Astrocyte (in vitro differentiated cells and primary cell): ENCODE measurements at regions not wholly inside any gene's neighbourhood (a gene's known extent, or its start where the extent isn't known, plus 50 kb on each side); places are given as distances from the start of the nearest gene placed in this dataset.

ENCODE experiments used
- EZH2 ChIP-seq: IDR thresholded peaks from 2 replicates; pipeline ENCODE4 v1.6.1; 2012; ENCODE audit warnings: mild to moderate bottlenecking, low read length, inconsistent platforms; ENCODE audit not compliant: insufficient read depth
- TF ChIP-seq, protein P1 (sequence below): IDR thresholded peaks from 2 replicates; pipeline ENCODE4 v1.5.1; 2011; ENCODE audit warnings: low read depth, mild to moderate bottlenecking, inconsistent platforms, low read length, moderate library complexity; ENCODE audit not compliant: insufficient read depth

DNA sequence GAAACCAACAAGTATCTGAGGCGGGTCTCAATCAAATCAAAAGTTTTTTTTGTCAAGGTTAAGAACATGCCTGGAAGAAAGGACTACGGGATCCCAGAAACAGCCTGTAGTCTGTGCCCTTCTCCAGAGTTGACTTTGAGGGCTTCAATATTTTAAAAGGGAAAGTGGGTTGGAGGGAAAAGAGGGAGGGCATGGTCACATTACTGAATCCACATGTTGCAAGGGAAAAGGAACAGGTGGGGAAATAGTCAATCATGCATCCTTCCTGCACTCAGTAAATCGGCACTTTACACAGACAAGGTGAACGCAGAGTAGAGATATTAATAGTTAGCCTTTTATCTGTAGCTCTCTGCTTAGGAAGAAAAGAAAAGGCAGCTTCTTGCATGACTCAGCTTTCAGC lies 808.5 kb downstream of the UQCRFS1 start:
- TF ChIP-seq, protein P1, sequence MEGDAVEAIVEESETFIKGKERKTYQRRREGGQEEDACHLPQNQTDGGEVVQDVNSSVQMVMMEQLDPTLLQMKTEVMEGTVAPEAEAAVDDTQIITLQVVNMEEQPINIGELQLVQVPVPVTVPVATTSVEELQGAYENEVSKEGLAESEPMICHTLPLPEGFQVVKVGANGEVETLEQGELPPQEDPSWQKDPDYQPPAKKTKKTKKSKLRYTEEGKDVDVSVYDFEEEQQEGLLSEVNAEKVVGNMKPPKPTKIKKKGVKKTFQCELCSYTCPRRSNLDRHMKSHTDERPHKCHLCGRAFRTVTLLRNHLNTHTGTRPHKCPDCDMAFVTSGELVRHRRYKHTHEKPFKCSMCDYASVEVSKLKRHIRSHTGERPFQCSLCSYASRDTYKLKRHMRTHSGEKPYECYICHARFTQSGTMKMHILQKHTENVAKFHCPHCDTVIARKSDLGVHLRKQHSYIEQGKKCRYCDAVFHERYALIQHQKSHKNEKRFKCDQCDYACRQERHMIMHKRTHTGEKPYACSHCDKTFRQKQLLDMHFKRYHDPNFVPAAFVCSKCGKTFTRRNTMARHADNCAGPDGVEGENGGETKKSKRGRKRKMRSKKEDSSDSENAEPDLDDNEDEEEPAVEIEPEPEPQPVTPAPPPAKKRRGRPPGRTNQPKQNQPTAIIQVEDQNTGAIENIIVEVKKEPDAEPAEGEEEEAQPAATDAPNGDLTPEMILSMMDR: no peak
- no peak for TF ChIP-seq EZH2
